GM18870 (cell line): ENCODE measurements at regions not wholly inside any gene's neighbourhood (a gene's known extent, or its start where the extent isn't known, plus 50 kb on each side); places are given as distances from the start of the nearest gene placed in this dataset.
"Not testable (repeated sequence)": the region's sequence is repeated elsewhere in the genome, so short reads cannot be mapped to it uniquely, and the experiment has no call there.

ENCODE experiments used
- ATAC-seq: cut with Tn5 transposase; IDR thresholded peaks from one replicate; pipeline ENCODE4 v1.9.1; 2021; ENCODE audit warnings: moderate library complexity; ENCODE audit not compliant: unreplicated experiment

DNA sequence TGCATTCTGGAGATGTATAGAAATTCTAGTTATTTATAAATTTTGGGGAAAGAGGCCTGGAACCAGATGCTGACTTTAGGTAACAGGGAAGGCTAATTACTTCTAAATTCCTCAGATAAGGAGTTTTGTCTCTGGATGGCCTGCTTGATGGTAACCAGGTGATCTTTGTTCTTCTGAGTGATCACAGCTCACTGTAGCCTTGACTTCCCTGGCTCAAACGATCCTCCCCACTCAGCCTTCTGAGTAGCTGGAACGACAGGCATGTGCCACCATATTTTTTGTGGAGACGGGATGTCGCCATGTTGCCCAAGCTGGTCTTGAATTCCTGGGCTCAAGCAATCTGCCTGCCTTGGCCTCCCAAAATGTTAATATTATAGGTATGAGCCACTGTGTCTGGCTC is 54.4 kb upstream of the MSH6 start:
- no peak for ATAC-seq

DNA sequence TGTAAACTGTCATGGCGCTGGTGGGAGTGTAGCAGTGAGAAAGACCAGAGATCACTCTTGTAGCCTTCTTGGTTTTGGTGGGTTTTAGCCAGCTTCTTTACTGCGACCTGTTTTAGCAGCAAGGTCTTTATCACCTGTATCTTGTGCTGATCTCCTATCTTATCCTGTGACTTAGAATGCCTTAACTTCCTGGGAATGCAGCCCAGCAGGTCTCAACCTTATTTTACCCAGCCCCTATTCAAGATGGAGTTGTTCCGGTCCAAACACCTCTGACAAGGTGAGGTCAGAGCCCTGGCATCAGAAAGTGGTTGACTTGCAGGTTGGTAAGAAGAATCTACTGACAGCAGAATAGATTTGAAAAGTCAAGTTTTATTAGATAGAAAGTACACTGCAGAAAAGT is 55.0 kb upstream of the MSH6 start:
- ATAC-seq, result no peak

DNA sequence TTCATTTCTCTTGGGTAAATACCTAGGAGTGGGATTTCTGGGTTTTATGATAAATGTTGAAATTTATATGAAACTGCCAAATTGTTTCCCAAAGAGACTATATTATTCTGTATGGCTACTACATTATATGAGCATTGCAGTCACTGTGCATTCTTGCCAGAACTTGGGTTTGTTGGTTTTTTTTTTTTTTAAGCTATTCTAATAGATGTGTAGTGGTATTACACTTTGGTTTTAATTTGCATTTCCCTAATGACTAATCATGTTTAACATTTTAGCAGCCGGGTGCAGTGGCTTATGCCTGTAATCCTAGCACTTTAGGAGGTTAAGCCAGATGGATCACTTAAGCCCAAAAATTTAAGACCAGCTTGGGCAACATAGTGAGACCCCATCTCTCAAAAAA is 56.0 kb upstream of the MSH6 start:
- not testable (repeated sequence) for ATAC-seq

DNA sequence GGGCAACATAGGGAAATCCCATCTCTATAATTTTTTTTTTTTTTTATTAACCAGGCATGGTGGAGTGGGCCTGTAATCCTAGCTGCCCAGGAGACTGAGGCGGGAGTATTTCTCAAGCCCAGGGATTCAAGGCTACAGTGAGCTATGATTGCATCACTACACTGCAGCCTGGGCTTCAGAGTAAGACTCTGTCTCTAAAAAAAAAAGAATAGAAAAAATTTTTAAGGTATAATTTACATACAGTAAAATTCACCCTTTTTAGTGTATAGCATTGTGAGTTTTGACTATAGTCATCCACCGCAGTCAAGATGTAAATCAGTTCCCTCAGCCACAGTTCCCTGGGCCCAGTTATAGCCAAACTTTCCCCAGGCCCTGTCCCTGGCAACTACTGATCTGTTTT is 57.1 kb upstream of the MSH6 start:
- ATAC-seq, result no peak

DNA sequence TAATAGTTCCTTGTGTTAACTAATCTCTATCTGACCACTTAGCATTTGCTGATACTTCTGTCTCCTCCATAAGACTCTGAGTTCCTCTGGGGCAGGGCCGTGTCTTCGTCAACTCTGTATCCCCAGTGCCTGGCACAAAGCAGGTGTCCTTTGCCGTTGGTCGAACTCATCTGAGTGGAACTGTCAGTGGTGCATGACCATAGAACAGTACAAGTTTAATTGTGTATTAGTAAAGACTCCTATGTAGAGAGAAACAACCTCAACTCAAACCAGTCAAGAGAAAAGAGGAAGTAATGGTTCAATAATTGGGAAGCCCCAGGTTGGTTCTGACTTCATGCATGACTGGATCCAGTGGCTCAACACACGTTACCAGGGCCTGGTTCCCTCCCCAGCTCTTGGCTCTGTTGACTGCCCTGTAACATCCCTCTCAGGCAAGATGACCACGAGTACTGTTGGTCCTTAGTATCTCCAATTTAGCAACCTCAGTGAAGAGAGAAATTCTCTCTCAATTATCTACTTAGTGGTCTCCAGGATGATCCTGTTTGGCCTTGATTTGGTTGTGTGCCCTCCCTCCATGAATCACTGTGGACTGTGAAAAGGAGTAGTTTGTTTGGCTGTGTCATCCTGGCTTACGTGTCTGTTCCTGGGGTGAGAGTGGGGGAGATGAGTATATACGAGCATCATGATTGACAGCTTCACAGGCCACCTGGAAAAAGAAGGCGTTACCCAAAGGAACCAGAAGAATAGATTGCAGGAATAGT is 58.5 kb upstream of the MSH6 start:
- peak; percentile 89 for ATAC-seq

DNA sequence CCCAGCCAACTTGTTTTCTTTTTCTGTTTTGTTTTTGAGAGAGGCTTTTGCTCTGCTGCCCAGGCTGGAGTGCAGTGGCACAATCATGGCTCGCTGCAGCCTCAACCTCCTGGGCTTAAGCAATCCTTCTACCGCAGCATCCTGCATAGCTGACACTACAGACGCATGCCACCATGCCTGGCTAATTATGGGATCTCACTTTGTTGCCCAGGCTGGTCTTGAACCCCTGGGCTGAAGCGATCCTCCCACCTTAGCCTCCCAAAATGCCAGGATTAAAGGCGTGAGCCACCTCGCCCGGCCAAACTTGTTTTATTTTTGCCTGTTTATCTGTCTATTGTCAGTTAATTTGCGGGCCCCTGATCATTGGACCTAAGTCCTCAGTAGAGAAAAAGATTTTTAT is 61.6 kb upstream of the MSH6 start:
- ATAC-seq, result no peak

DNA sequence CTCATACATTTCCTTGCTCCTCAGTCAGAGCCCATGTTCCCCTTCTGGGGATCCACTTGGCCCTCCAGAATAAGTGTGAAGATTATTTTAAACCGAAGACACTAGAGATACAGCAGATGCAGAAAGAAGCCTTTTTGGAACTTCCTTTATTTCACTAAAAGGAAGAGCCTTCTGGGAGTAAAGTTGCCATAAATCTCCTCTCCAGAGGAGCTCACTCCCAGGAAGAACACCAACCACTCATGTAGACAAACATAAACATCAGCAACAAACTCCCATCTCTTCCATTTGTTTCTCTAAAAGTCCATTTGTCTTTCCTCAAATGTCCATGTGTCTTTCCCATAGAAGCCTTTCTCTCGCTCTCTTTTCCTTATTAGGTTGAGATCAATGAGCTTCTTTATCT is 62.4 kb upstream of the MSH6 start:
- ATAC-seq, result no peak

- ATAC-seq, result no peak
Measured at GRCh38 chr2:47720036-47720435, 62.9 kb upstream of the MSH6 start.

GRCh38 chr2:47719099-47719498 is 63.8 kb upstream of the MSH6 start:
- ATAC-seq, result peak; percentile 86

DNA sequence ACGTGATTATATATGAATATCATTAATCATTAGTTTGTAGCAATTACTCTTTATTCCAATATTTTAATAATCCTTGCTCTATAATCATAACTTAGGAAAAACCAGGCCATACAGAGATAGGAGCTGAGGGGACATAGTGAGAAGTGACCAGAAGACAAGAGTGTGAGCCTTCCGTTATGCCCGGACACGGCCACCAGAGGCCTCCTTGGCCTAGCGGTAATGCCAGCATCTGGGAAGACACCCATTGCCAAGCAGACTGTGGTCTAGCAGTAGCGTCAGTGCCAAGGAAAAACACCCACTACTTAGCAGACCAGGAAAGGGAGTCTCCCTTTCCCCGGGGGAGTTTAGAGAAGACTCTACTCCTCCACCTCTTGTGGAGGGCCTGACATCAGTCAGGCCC is 66.6 kb upstream of the MSH6 start:
- not testable (repeated sequence) for ATAC-seq

DNA sequence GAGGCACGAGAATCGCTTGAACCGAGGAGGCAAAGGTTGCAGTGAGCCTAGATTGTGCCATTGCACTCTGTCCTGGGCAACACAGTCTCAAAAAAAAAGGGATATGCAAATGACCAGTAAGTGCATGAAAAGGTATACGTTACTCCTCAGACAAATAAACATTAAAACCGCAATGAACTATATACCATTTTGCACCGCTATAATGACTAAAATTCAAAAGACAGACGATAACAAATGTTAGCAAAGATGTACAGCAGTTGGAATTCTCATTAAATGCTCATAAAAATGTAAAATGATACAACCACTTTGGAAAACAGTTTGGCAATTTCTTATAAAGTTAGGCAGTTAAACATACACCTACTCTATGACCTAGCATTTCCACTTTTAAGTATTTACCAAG is 67.4 kb upstream of the MSH6 start:
- ATAC-seq, result no peak

DNA sequence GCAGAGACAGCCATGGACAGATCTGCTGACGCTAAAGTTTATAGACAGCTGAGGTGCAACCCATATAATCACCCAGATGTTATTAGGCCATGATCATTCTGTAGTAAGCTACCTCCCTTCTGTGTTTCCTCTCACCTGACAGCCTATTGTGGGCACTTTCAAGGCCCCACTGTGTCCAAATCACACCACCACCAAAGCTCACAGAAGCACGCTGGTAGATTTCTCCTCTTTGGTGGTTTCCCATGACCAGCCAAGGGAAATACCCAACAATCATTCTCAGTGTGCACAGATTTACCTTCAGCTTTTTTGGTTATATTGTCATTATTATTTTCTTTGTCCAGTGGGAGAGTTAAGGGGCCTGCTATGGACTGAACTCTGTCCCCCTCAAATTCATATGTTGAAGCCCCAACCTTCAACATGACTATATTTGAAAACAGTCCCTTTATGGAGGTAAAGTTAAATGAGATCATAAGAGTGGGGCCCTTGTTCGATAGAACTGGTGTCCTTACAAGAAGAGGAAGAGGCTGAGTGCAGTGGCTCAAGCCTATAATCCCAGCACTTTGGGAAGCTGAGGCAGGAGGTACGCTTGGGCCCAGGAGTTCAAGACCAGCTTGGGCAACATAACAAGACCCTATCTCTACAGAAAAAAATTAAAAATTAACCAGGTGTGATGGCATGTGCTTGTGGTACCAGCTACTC is 74.0 kb upstream of the MSH6 start:
- peak; percentile 73 for ATAC-seq

DNA sequence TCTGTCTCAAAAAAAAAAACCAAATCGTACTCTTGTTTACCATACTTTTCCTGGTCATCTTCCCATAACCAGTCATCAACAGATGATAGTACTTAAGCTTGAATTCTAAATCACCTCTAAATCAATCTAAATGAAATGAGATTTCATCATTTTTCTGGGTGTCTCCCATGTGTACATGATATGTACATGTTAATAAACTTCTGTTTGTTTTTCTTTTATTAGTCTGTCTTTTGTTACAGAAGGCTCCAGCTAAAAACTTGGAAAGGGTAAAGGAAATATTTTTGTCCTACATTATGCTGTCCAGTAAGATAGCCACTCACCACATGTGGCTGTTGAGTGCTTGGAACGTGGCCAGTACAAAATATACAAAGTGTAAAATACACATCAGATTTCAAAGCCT is 78.7 kb upstream of the MSH6 start:
- no peak for ATAC-seq

GRCh38 chr2:47699533-47700215 is 83.3 kb upstream of the MSH6 start:
- ATAC-seq, result no peak

- ATAC-seq, result not testable (repeated sequence)
Measured at GRCh38 chr2:47698436-47698972, 84.4 kb upstream of the MSH6 start.

DNA sequence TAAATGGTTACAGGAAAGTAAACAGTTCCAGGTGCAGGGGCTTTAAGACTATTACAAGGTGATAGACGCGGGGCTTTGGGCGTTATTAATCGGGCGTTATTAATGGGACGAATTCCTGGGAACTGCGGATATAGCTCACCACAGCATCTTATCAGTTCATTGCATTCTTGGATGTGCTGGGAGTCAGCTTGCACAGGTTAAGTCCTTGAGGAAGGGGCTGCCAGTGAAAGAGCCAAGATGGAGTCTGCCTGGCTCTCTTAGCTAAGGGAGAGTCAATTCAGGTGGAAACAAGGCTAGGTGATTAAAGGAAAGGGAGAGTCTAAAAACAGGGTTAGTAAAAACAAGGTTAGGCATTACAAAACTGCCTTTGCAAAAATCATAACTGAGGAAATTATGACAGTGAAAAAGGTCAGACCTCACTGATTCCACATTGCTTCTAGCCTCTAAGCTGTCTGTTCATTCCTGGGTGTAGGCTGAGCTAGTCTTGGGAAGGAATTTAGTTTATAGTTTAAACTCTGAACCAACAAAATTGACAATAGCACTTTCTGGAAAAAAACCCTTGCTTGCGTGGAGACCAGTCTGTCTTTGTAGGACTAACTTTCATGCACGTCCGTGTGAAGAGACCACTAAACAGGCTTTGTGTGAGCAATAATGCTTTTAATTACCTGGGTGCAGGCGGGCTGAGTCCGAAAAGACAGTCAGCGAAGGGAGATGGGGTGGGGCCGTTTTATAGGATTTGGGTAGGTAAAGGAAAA is 85.1 kb upstream of the MSH6 start:
- ATAC-seq, result not testable (repeated sequence)

DNA sequence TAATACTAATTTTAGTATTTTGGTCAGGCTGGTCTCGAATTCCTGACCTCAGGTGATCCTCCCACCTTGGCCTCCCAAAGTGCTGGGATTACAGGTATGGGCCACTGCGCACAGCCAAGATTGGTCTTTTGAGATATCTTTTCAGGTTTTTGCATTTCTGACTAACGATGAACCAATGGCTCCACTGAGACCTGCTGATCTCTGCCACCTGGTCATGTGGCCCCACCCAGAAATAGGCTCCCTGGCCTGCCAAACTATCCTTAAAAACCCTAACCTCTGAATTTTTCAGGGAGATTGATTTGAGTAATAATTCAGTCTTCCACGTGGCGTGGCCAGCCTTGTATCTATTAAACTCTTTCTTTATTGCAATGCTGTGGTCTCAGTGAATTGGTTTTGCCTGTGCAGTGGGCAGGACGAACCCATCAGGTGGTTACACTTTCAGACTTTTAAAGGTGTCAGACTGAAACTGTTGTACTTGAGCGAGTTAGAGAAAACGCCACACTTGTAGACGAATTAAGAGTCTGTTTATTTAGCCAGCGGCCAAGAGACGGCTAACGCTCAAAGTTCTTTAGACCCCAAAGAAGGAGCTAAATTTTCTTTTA is 85.8 kb upstream of the MSH6 start:
- ATAC-seq, result peak; percentile 79

GRCh38 chr2:47696478-47696831 is 86.5 kb upstream of the MSH6 start:
- ATAC-seq, result no peak

DNA sequence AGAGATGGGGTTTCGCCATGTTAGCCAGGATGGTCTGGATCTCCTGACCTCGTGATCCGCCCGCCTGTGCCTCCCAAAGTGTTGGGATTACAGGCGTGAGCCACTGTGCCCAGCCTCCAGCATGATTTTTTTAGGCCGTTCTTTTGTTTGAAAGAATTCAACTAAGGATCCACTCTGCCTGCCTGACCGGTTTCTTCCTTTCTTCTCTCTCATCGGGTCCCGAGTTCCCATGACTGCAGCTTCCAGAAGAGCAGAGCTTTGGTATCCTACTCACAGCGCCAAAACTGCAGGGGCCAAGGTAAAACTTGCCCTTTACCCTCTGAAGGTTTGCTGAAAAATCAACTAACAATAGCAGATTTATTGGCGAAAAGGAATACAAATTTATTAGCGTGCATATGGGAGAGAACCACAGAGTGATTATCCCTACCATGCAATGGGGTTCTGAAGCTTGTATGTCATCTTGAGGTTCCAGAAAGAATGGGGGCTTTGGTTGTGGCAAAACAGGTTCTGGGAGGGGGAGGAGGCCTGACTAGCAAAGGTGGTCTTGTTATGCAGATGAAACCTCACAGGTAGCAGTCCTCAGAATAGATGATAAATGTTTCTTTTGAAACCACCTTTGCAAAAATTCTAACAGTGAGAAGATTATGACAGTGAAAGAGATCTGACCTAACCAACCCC is 87.0 kb upstream of the MSH6 start:
- ATAC-seq, result no peak

DNA sequence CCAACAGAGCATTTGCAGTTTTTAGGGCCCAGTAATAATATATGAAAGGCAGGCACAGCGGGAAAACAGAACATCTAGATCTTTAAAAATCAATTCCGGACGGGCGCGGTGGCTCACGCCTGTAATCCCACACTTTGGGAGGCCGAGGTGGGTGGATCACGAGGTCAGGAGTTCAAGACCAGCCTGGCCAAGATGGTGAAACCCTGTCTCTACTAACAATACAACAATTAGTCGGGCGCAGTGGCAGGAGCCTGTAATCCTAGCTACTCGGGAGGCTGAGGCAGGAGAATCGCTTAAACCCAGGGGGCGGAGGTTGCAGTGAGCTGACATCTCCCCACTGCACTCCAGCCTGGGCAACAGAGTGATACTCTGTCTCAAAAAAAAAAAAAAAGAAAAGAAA is 88.5 kb upstream of the MSH6 start:
- ATAC-seq, result not testable (repeated sequence)
